Inferior parietal cortex (tissue), 1 donor: ENCODE measurements at regions not wholly inside any gene's neighbourhood (a gene's known extent, or its start where the extent isn't known, plus 50 kb on each side); places are given as distances from the start of the nearest gene placed in this dataset.
A peak's percentile ranks its signal among the peaks of the same experiment; 100 is the strongest.
"Not testable (repeated sequence)": the region's sequence is repeated elsewhere in the genome, so short reads cannot be mapped to it uniquely, and the experiment has no call there.

Source experiments
- DNase-seq: peaks from one replicate; pipeline ENCODE4 v3.0.0-alpha.2; 2016; ENCODE audit errors: extremely low spot score

- no peak for DNase-seq
These were observed 531.9 kb upstream of the PTPRD start for GRCh38 chr9:11144746-11145145.

- DNase-seq = no peak
These were observed 535.4 kb upstream of the PTPRD start for GRCh38 chr9:11148189-11148588.

- no peak for DNase-seq
These were observed 536.3 kb upstream of the PTPRD start for GRCh38 chr9:11149065-11149464.

GRCh38 chr9:11158063-11158462 lies 545.3 kb upstream of the PTPRD start:
- no peak for DNase-seq

GRCh38 chr9:11158676-11159075 lies 545.9 kb upstream of the PTPRD start:
- no peak for DNase-seq

- no peak for DNase-seq
These were observed 546.6 kb upstream of the PTPRD start for GRCh38 chr9:11159318-11159862.

GRCh38 chr9:11163843-11164242 lies 551.0 kb upstream of the PTPRD start:
- DNase-seq = no peak

GRCh38 chr9:11182001-11182400 lies 569.2 kb upstream of the PTPRD start:
- DNase-seq = no peak

- DNase-seq = no peak
These were observed 577.9 kb upstream of the PTPRD start for GRCh38 chr9:11190719-11191118.

- DNase-seq = no peak
These were observed 580.2 kb upstream of the PTPRD start for GRCh38 chr9:11192993-11193392.

- DNase-seq = no peak
These were observed 581.4 kb upstream of the PTPRD start for GRCh38 chr9:11194246-11194645.

GRCh38 chr9:11196840-11197365 lies 584.1 kb upstream of the PTPRD start:
- DNase-seq = not testable (repeated sequence)

- no peak for DNase-seq
These were observed 586.5 kb upstream of the PTPRD start for GRCh38 chr9:11199335-11199734.

- DNase-seq = no peak
These were observed 591.7 kb upstream of the PTPRD start for GRCh38 chr9:11204521-11204920.

- DNase-seq = no peak
These were observed 594.1 kb upstream of the PTPRD start for GRCh38 chr9:11206925-11207324.

- DNase-seq = no peak
These were observed 620.9 kb upstream of the PTPRD start for GRCh38 chr9:11233696-11234095.

- no peak for DNase-seq
These were observed 622.3 kb upstream of the PTPRD start for GRCh38 chr9:11235061-11235460.

GRCh38 chr9:11241779-11242178 lies 629.0 kb upstream of the PTPRD start:
- DNase-seq = no peak

- DNase-seq = no peak
These were observed 645.2 kb upstream of the PTPRD start for GRCh38 chr9:11257992-11258391.

GRCh38 chr9:11269036-11269435 lies 656.2 kb upstream of the PTPRD start:
- DNase-seq = no peak

- no peak for DNase-seq
These were observed 662.4 kb upstream of the PTPRD start for GRCh38 chr9:11275158-11275695.

GRCh38 chr9:11312966-11313365 lies 700.2 kb upstream of the PTPRD start:
- DNase-seq = no peak

- no peak for DNase-seq
These were observed 706.1 kb upstream of the PTPRD start for GRCh38 chr9:11318946-11319345.

- DNase-seq = peak; percentile 74
These were observed 706.7 kb upstream of the PTPRD start for GRCh38 chr9:11319538-11319937.
